ENCODE measurements at regions not wholly inside any gene's neighbourhood (a gene's known extent, or its start where the extent isn't known, plus 50 kb on each side); places are given as distances from the start of the nearest gene placed in this dataset.
"Not testable (repeated sequence)": the region's sequence is repeated elsewhere in the genome, so short reads cannot be mapped to it uniquely, and the experiment has no call there.

DNA sequence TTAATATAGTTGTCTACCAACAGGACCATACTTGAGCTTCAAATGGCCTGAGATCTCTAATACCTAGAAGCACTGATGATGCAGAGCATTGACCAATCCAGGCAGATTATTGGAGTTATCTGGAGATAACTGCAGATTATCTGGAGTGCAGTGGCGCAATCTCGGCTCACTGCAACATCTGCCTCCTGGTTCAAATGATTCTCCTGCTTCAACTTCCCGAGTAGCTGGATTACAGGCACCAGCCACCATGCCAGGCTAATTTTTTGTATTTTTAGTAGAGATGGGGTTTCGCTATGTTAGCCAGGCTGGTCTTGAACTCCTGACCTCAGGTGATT, 1225.4 kb upstream of the ZEB2 start:
- not testable (repeated sequence) for H3K27ac ChIP-seq (ENCODE audit: low read depth, low read length)
- 85 to 94% (median 88%) methylated on average over 4 of the region's 4 CpGs for WGBS, 3 donors

DNA sequence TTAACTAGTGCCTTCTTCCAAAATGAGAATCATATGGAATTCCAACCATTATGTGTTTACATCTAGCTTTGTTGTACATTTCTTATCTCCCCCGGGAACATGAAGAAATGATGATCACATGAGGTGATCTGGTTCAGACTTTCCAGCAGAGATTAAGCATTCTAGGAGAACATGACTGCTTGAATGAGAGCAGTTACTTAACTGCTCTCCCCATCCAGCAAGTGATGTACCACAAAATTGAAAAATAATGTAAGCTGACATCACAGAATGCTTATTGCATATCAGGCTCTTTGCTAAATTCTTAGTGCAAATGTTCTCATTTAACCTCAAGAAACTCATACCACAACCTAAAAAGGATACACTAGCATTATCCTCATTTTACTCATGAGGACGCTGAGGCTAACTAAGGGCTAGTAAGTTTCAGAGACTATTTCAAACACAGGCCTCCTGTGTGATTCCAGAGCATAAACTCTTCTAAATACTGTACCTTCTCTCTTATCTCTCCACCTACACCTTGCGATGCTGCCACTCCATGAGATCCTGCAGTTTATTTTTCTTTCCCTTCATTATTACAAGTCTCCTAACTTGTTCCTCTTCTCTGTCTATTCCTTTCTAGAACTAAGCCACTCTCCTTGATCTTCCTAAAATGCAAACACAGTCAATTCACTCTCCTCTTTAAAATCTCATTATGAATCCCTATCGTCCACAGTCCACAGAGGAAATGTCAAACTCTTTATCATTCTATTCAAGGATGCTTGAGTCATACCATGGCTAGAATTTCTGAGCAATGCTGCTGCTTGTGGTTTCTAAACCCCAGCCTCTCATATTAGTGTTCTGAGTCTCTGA, 1224.8 kb upstream of the ZEB2 start:
- H3K27ac ChIP-seq (ENCODE audit: low read depth, low read length), result no peak overlapping the region
- WGBS, 3 donors, result 74 to 78% (median 75%) methylated on average over 4 of the region's 4 CpGs

DNA sequence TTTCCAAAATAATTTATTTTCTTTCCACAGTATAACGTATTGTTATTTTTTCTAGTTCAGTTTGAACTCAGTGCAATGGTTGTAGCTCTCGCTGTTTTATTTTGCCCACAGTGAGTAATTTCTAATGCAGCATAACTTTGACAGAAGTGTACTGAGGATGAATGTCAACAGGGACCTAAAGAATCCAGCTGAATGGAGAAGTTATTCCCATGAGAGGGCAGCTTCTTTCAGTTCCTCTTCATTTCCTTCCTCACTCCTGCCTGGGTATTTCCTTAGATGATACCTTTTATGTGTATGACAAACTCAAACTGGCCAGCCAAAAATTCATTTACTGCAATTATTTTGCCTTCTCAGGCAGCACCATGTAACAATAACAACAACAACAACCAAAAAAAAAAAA, 1223.1 kb upstream of the ZEB2 start:
- H3K27ac ChIP-seq (ENCODE audit: low read depth, low read length), result no peak overlapping the region
- 78 to 91% (median 81%) methylated on average over 2 of the region's 2 CpGs for WGBS, 3 donors

DNA sequence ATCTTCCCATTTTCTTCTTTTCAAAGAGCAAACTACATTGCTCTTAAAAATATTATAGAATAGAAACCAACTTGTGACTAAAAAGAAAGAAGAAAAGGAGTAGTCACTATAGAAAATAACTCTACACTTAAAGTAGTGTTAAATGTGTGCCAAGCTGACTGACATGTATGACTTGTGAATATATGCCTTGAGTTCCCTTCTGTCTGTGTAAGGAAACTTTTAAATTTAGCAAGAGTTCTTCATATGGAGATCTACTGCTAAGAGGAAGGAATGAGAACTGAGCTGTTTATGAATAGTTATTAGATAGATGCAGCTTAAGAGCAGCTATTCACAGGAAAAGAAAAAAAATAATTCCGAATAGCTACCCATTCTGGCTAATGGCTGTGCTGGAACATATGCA, 1221.7 kb upstream of the ZEB2 start:
- no peak overlapping the region for H3K27ac ChIP-seq (ENCODE audit: low read depth, low read length)
- 88 to 93% (median 93%) methylated on average over 1 of the region's 1 CpG for WGBS, 3 donors

DNA sequence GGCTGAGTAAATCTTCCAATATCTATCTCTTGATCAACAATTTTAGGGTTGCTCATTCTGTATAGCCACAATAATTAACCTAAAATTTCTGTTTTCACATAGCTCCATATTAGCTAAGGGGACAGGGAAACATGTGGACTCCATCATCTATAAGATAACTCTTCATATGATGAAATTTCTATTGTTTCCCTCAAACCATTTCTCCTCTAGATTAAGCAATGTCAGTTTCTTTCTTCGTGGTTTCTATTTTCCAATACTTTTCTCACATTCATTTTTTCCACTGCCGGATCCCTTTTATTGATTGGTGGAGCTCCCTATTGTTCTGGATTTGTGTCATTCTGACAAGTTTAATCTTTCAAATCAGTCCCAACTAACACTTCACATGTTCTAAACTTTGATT, 1221.3 kb upstream of the ZEB2 start:
- H3K27ac ChIP-seq (ENCODE audit: low read depth, low read length), result no peak overlapping the region
- 74 to 87% (median 82%) methylated on average over 2 of the region's 2 CpGs for WGBS, 3 donors

DNA sequence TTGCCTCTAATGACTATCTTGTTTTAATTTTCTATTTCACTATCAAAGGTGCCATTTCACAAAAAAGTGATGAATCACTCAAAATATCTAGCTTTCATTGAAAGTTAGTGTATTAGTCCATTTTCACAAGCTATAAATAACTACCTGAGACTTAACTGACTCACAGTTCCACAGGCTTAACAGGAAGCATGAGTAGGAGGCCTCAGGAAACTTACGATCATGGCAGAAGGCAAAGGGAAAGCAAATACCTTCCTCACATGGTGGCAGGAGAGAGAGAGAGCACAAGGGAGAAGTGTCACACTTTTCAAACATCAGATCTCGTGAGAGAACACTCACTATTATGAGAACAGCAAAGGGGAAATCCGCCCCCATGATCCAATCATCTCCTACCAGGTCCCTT, 1220.4 kb upstream of the ZEB2 start:
- H3K27ac ChIP-seq (ENCODE audit: low read depth, low read length), result no peak overlapping the region
- 79 to 91% (median 90%) methylated on average over 3 of the region's 3 CpGs for WGBS, 3 donors

DNA sequence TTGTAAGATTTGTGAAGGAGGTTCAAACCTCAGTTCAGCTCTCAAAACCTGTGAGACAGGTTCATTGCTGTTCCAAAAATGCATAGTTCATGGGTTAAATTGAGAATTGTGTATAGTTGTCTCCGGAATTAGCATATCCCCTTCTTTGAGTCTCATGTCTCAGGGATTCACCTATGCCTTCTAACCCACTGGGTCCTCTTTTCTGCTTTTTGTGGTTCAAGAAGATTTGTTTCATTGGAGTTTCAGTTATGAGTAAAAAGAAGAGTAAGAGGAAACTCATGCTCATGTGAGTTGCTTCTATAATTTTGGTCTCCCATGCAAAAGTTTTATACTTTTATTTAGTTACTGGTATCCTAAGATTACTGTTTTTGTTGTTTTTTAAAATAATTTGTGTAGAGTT, 1219.8 kb upstream of the ZEB2 start:
- WGBS, 3 donors, result 89 to 93% (median 90%) methylated on average over 1 of the region's 1 CpG
- no peak overlapping the region for H3K27ac ChIP-seq (ENCODE audit: low read depth, low read length)

DNA sequence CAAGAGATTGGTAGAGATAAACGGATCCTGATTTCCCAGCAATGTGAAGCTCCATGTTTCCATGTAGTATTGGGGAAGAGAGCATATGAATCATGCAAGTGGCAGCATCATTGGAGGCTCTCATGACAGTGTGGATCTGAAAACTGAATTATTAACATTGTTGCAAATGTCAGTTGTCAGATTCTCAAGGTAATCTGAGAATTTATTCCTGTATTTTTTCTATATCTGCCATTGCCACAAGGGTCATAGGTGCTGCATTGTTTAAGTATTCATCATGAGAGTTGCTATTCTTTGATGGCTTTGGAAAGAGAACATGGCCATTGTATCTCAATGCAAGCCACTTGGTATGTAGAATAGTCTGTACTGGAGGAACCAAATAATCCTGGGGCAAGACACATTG, 1217.0 kb upstream of the ZEB2 start:
- 76 to 87% (median 82%) methylated on average over 1 of the region's 1 CpG for WGBS, 3 donors
- no peak overlapping the region for H3K27ac ChIP-seq (ENCODE audit: low read depth, low read length)

DNA sequence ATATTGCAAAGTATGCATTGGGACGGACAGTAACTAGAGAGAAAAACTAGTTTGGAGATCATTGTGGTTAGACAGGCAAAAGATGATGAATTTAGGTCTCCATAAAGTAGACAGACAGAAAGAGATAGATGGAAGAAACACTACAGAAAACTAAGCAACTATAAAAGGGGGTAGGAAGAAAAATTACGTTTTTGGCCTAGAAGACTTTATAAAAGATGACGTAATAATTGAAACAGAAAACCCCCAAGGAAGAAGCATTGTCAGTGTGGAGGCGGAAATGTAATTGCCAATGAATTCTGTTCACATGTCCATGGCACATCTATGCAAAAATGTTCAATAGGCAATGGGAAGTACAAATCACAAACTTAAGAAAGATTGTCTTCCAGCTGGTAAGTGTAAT, 1211.5 kb upstream of the ZEB2 start:
- 87 to 92% (median 90%) methylated on average over 4 of the region's 4 CpGs for WGBS, 3 donors
- H3K27ac ChIP-seq (ENCODE audit: low read depth, low read length), result no peak overlapping the region

DNA sequence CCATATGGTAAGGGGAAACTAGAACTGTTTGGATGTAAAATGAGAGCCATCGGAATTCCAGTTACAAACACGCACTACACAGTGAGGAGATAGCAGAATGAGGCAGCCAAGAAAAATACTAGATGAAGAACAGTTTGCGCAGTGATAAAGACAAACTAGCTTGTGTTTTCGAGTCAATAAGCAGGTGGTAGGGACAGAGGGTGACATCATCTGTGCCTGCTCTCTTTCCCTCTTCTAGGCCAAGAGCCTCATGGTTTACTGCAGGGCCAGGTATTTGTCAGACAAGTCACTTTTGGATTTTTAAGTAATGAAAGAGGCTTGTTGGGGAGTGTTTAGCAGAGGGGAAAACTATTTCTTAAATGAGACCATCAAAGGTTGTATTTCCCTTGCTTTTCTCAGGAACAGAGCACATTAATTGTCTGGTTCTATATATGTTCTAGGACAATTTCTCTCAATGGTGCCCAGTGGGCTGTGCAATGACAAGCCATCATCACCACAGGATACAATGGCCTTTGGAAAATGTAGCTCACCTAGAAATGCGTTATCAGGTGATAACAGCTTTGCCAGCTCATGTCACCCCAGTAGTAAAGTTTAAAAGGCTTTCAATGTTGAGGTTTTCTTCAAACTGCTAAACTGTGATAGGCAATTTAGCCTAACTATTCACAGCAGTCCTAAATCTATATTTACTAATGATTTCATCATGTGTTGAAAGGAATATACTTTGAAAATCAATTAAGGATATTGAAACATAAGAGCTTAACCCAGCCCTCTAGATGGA, 1210.3 kb upstream of the ZEB2 start:
- no peak overlapping the region for H3K27ac ChIP-seq (ENCODE audit: low read depth, low read length)
- 89 to 93% (median 90%) methylated on average over 5 of the region's 5 CpGs for WGBS, 3 donors

DNA sequence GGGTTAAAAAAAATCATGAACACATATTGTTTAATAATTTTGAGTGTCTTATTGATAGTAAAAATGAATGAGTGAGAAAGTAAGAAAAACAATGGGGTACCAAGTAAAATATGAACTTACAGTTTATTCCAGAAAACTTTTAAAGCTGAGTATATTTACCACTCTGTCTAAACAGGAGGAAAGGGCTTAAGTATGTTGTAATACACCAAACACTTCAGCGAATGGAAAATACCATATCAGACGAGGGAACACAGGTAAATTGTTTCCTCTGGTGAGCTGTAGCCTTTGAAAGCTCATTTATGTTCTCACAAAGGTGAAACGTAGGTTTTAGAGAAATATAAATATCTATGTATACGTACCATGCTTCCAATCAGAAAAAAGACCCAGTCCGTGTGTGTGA, 1209.6 kb upstream of the ZEB2 start:
- H3K27ac ChIP-seq (ENCODE audit: low read depth, low read length), result no peak overlapping the region
- WGBS, 3 donors, result 83 to 93% (median 83%) methylated on average over 5 of the region's 5 CpGs

DNA sequence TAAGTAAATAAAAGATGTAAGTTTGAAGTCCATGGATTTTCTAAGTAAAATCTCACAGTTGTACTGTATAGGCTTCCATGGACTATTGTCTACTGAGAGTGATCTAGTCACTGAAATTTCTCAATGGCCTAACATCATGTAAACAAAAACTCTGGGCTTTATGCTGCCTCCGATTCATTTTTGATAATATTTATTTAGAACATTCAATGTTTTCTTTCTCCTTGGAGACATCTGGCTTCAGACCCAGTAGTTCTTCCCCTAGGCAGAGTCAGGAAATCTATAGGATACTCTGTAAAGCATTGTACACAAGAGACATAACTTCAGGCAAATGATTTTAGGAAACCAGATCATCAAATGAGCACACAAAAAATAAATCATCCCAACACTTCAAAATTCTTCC, 1208.6 kb upstream of the ZEB2 start:
- WGBS, 3 donors, result 50 to 56% (median 55%) methylated on average over 1 of the region's 1 CpG
- H3K27ac ChIP-seq (ENCODE audit: low read depth, low read length), result no peak overlapping the region

DNA sequence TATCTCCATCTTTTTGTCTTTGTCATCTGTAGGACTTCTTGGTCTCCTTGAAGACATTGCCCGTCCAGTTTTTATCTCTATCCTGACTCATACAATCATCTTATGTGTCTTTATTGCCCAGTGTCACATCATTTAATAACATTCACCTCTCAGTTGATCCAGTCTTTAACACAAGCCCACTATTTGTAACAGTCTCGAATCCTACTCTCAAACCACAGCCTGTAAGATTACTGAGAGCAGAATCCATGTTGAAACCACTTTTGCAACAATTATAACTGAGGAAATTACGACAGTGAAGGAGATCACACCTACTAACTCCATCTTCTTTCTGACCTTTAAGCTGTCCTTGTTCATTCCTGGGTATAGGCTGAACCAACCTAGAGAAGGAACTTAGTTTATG, 1206.0 kb upstream of the ZEB2 start:
- 63 to 86% (median 82%) methylated on average over 3 of the region's 3 CpGs for WGBS, 3 donors
- no peak overlapping the region for H3K27ac ChIP-seq (ENCODE audit: low read depth, low read length)

DNA sequence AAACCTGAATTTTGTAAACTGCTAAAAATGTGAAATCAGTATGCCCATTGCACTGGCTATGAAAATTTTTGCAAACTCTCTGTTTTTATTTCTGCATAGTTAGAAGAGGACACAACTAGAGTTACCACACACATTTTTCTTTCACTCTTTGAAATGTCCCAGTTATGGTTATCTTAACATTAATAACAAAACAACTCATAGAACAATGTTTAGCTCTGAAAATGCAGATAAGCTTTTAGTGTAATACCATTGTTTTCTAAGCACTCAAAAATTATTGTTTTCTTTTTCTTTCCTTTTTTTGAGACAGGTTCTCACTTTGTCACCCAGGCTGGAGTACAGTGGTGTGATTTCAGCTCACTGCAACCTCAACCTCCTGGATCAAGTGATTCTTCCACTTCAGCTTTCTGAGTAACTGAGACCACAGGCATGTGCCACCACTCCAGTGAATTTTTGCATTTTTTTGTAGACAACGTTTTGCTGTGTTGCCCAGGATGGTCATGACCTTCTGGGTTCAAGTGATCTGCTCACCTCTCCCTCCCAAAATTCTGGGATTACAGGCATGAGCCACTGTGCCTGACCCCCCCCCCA, 1204.5 kb upstream of the ZEB2 start:
- WGBS, 3 donors, result 29 to 38% (median 36%) methylated on average over 1 of the region's 1 CpG
- H3K27ac ChIP-seq (ENCODE audit: low read depth, low read length), result no peak overlapping the region

DNA sequence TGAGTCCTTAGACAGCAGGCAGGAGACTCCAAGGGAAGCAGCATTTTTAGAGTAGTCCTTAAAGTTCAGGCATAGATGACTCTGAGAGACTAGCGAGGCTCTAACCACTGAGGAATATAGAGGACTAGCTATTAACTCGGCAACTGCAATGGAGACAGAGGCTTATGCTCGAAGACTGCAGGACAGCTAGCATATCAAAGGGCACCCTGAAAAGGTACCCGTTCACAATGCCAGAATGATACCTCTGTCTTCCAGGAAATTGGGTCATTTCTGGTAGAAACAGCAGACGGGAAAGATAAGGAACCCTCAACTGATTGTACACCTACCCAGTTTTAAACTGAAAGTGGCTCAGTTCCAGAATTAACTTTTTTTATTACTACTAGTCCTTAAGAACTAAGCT, 1204.0 kb upstream of the ZEB2 start:
- H3K27ac ChIP-seq (ENCODE audit: low read depth, low read length), result no peak overlapping the region
- 47 to 70% (median 50%) methylated on average over 5 of the region's 5 CpGs for WGBS, 3 donors

DNA sequence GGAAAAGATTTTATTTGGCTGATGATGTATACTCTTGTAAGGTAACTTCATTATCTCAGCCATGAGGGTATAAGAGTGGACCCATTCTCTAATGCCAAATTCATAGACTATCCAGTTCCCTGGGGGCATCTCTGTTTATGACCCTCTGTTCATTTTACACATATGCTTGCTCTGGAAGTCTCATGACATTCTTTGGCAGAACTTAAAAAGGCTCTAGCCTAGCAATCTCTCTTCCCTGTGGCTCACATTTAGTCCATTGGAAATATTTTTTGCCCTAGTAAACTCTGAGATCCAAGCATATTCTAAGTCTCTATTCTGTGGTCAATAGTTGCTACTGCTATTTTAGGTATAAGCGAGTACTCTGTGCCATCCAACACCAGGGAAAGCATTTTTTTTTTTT, 1201.8 kb upstream of the ZEB2 start:
- H3K27ac ChIP-seq (ENCODE audit: low read depth, low read length), result no peak overlapping the region
- WGBS, 3 donors, result 89 to 93% (median 92%) methylated on average over 1 of the region's 1 CpG

DNA sequence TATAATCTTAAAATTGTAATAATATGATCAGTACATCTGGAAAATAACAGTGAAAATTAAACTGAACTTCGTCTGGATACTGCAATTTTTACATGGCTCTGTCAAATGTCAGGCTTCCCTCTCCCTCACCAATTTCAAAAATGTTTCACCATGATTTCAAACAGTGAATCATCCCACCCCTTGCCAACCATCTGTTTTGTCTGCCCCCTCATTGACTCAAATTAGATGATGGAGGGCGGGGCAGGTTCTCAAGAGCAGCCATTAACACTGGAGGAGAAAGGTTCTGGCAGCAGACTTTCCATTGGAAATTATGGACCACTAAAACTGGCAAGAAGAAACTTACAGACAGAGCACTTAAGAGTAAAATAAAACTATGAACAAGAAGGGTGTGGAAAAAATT, 1195.7 kb upstream of the ZEB2 start:
- 77 to 93% (median 85%) methylated on average over 2 of the region's 2 CpGs for WGBS, 3 donors
- H3K27ac ChIP-seq (ENCODE audit: low read depth, low read length), result no peak overlapping the region

DNA sequence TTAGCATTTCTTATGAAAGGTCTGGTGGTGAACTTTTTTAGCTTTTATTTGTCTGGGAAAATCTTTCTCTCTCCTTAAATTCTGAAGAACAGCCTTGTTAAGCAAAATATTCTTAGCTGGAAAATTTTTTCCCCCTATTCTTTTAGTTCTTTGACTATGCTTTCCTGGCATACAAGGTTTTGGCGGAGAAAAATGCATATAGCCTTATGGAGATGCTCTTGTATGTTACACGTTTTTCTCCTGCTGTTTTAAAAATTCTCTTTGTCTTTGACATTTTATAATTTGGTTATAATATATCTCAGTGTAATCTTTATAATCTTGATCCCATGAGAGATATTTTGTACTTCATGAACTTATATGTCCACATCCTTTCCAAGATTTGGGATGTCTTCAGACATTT, 1190.4 kb upstream of the ZEB2 start:
- WGBS, 3 donors, result 81 to 92% (median 89%) methylated on average over 2 of the region's 2 CpGs
- no peak overlapping the region for H3K27ac ChIP-seq (ENCODE audit: low read depth, low read length)

DNA sequence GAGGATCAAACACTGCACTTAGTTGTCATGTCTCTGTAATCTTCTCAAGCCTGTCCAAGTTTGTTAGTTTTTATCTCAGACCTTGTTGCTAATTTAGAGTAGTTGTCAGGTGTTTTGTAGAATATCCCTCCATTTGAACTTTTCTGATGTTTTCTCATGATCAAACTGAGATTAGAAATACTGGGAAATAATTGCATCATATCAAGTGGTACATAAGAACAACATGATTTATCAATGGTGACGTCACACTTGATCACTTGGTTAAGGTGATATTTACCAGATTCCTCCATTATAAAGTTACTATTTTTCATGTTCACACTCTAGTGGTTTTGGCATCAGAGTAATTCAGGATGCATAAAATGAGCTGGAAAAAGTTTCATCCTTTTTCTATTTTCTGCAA, 1182.4 kb upstream of the ZEB2 start:
- no peak overlapping the region for H3K27ac ChIP-seq (ENCODE audit: low read depth, low read length)
- WGBS, 3 donors, result 46 to 90% (median 82%) methylated on average over 1 of the region's 1 CpG

Measured in adipose tissue (tissue), 3 donors.